ENCODE measurements at regions not wholly inside any gene's neighbourhood (a gene's known extent, or its start where the extent isn't known, plus 50 kb on each side); places are given as distances from the start of the nearest gene placed in this dataset.

- TF ChIP-seq, protein P1, sequence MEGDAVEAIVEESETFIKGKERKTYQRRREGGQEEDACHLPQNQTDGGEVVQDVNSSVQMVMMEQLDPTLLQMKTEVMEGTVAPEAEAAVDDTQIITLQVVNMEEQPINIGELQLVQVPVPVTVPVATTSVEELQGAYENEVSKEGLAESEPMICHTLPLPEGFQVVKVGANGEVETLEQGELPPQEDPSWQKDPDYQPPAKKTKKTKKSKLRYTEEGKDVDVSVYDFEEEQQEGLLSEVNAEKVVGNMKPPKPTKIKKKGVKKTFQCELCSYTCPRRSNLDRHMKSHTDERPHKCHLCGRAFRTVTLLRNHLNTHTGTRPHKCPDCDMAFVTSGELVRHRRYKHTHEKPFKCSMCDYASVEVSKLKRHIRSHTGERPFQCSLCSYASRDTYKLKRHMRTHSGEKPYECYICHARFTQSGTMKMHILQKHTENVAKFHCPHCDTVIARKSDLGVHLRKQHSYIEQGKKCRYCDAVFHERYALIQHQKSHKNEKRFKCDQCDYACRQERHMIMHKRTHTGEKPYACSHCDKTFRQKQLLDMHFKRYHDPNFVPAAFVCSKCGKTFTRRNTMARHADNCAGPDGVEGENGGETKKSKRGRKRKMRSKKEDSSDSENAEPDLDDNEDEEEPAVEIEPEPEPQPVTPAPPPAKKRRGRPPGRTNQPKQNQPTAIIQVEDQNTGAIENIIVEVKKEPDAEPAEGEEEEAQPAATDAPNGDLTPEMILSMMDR (IDR thresholded peaks at IDR 0.05): no peak
- no peak for TF ChIP-seq POLR2A (IDR thresholded peaks at IDR 0.05)
Observed at GRCh38 chr3:147141516-147142288, 264.6 kb downstream of the ZIC4 start.

Measured in right lobe of liver (tissue), 4 donors.